ENCODE measurements at regions not wholly inside any gene's neighbourhood (a gene's known extent, or its start where the extent isn't known, plus 50 kb on each side); places are given as distances from the start of the nearest gene placed in this dataset.
"Not testable (repeated sequence)": the region's sequence is repeated elsewhere in the genome, so short reads cannot be mapped to it uniquely, and the experiment has no call there.

DNA sequence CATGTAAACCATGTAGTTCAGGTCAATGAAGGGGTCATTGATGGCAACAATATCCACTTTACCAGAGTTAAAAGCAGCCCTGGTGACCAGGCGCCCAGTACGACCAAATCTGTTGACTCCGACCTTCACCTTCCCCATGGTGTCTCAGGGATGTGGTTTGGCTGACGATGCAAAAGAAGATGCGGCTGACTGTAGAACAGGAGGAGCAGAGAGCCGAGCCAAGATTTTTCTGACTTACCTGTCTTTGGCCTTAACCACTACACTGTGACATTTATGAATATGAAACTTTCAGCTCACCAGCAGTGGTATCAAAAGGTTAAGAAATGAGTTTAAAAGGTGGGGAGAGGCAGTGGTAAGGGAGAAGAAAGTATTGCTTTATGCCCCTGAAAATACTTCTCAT is 309.8 kb downstream of the BCOR start:
- no peak for TF ChIP-seq CTCF (IDR thresholded peaks at IDR 0.05)
- ATAC-seq (ENCODE audit: low FRiP score) (no peak), DNase-seq (ENCODE audit: low spot score) (no peak)

GRCh38 chrX:39788521-39788920 is 309.2 kb downstream of the BCOR start:
- ATAC-seq (ENCODE audit: low FRiP score) (no peak), DNase-seq (ENCODE audit: low spot score) (no peak)
- no peak for TF ChIP-seq CTCF (IDR thresholded peaks at IDR 0.05)

DNA sequence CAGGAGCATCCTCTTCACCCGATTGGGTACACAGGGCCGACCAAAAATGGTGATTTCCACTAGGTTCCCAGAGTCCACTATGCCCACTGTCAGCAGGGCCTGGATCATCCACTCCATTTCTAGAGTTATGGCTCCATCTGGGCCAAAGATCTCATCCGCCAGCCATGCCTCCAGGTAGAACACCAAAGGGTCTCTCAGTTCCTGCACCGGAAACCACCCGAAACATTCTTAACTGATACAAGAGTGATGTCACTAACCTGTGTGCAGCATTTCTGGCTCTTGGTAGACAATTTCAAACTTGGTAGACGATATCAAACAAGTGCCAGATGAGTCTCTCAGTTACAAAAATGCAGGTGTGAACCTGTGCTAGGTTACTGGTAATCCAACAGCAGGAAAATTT is 306.1 kb downstream of the BCOR start:
- no peak for DNase-seq (ENCODE audit: low spot score)
- no peak for ATAC-seq (ENCODE audit: low FRiP score)
- TF ChIP-seq CTCF (IDR thresholded peaks at IDR 0.05) = no peak

DNA sequence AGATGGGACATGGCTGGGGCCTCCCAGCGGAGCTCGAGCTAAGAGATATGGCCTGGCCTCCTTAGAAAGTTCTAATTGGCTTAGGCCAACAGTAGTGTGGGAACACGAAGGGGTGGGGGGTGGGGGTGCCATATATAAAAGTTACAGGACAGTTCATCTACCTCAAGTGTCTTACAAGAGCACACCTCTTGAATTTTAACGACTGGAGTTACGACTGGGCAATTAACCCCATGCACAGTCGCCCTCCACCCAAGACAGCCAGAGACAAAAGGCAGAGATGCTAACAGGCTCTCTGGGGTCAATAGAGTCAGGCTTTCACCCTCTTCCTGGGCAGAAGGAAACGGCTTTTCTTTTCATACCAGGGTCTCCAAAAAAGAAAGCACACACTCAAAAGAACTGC is 302.2 kb downstream of the BCOR start:
- ATAC-seq (ENCODE audit: low FRiP score) (no peak), DNase-seq (ENCODE audit: low spot score) (no peak)
- TF ChIP-seq CTCF (IDR thresholded peaks at IDR 0.05) = no peak

DNA sequence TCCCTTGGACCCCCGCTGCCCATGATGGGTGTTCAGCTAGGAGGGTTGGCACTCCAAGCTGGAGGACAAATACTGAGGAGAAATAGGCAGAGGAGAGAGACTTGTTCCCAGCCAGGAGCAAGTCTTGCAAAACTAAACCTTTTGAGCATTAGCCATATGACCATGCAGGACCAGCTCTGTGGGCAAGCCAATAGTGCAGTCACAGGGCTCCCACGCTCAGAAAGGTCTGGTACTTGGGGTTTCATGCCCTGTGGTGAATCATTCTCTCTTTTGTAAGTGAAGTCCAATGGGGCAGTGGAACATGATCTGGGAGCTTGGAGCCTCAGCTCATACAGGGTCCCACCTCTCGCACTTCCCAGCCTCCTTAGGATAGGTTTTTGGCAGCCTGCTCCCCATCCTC is 300.9 kb downstream of the BCOR start:
- ATAC-seq (ENCODE audit: low FRiP score) = no peak
- no peak for DNase-seq (ENCODE audit: low spot score)
- TF ChIP-seq CTCF (IDR thresholded peaks at IDR 0.05) = no peak

DNA sequence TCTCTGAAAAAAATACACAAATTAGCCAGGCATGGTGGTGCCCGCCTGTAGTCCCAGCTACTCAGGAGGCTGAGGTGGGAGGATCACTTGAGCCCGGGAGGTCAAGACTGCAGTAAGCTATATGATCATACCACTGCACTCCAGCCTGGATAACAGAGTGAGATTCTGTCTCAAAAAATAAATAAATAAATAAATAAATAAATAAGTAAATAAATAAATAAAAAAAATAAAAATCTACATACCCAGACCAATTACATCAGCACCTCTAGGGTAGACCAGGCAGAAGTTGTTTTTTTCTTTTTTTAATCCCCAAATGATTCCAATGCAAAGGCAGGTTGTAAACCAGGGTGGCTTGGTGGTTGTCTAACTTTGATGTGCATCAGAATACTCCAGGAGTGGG is 299.3 kb downstream of the BCOR start:
- DNase-seq (ENCODE audit: low spot score); ATAC-seq (ENCODE audit: low FRiP score): not testable (repeated sequence)

DNA sequence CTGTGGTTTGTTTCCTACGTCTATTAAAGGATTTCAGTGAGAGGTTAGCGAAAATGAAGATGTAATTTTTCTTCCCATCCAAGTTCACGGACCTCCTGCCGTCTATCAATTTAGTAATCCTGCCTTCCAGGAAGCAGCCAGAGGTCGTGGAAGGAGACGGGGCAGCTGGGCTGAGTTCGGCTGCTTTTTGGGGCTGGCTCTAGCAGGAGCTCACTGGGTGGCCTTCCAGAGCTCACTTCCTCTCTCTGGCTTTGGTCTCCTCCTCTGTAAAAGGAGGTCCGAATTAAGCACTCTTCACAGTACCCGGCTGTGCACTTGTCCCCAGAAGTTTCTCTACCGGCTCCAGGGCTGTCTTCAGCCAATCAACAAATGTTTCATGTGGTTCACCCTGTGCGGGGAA is 295.4 kb downstream of the BCOR start:
- DNase-seq (ENCODE audit: low spot score) = no peak
- TF ChIP-seq CTCF (IDR thresholded peaks at IDR 0.05) = no peak
- ATAC-seq (ENCODE audit: low FRiP score) = no peak

DNA sequence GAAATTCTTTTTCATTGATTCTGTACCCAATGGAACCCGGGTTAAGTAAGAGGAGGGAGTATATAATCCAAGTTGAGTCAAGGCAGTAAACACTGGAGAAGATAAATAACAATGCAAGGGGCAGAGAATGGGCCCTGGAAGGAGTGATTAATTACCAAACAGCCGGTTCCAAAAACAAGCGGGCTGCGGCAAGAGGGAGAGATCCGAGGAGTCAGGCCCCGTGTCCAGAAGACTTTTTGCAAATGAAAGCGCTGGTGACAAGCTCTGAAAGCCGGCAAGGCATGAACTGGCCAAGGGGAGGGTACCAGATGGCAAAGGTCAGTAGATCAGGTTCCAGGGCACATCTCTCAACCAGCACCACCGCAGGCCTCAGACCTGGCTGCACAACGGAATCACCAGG is 294.9 kb downstream of the BCOR start:
- no peak for DNase-seq (ENCODE audit: low spot score)
- no peak for ATAC-seq (ENCODE audit: low FRiP score)

More for the DNA sequence above, 294.9 kb downstream of the BCOR start:
- TF ChIP-seq CTCF (IDR thresholded peaks at IDR 0.05) = no peak
